GM21786 (cell line): ENCODE measurements at regions not wholly inside any gene's neighbourhood (a gene's known extent, or its start where the extent isn't known, plus 50 kb on each side); places are given as distances from the start of the nearest gene placed in this dataset.

Experiments used
- ATAC-seq: cut with Tn5 transposase; IDR thresholded peaks from one replicate; pipeline ENCODE4 v1.9.1; 2021; ENCODE audit not compliant: unreplicated experiment

GRCh38 chr21:17987382-17988101 is 168.4 kb upstream of the C21orf91 start:
- no peak for ATAC-seq

- ATAC-seq, result no peak
These were observed 162.0 kb upstream of the C21orf91 start for GRCh38 chr21:17981060-17981740.

GRCh38 chr21:17979763-17980162 is 160.6 kb upstream of the C21orf91 start:
- no peak for ATAC-seq

- ATAC-seq, result no peak
These were observed 159.7 kb upstream of the C21orf91 start for GRCh38 chr21:17978895-17979294.

- ATAC-seq, result no peak
These were observed 157.5 kb upstream of the C21orf91 start for GRCh38 chr21:17976691-17977090.

- ATAC-seq, result no peak
These were observed 157.0 kb upstream of the C21orf91 start for GRCh38 chr21:17976139-17976538.

GRCh38 chr21:17967319-17967718 is 148.2 kb upstream of the C21orf91 start:
- ATAC-seq, result no peak

GRCh38 chr21:17964716-17965115 is 145.6 kb upstream of the C21orf91 start:
- ATAC-seq, result no peak

- ATAC-seq, result no peak
These were observed 145.0 kb upstream of the C21orf91 start for GRCh38 chr21:17964199-17964598.

- no peak for ATAC-seq
These were observed 131.4 kb upstream of the C21orf91 start for GRCh38 chr21:17950591-17950990.

- no peak for ATAC-seq
These were observed 130.3 kb upstream of the C21orf91 start for GRCh38 chr21:17949421-17949820.

GRCh38 chr21:17947531-17947930 is 128.4 kb upstream of the C21orf91 start:
- ATAC-seq, result no peak

GRCh38 chr21:17931080-17931479 is 111.9 kb upstream of the C21orf91 start:
- no peak for ATAC-seq

GRCh38 chr21:17930093-17930492 is 110.9 kb upstream of the C21orf91 start:
- no peak for ATAC-seq

GRCh38 chr21:17929510-17929909 is 110.4 kb upstream of the C21orf91 start:
- no peak for ATAC-seq

GRCh38 chr21:17925899-17926298 is 106.7 kb upstream of the C21orf91 start:
- no peak for ATAC-seq

- ATAC-seq, result peak; percentile 95
These were observed 105.9 kb upstream of the C21orf91 start for GRCh38 chr21:17925000-17925610.

GRCh38 chr21:17921579-17922530 is 102.7 kb upstream of the C21orf91 start:
- ATAC-seq, result no peak

- no peak for ATAC-seq
These were observed 96.8 kb upstream of the C21orf91 start for GRCh38 chr21:17915976-17916375.

- no peak for ATAC-seq
These were observed 92.5 kb upstream of the C21orf91 start for GRCh38 chr21:17911628-17912027.
